H1 (cell line): ENCODE measurements at regions not wholly inside any gene's neighbourhood (a gene's known extent, or its start where the extent isn't known, plus 50 kb on each side); places are given as distances from the start of the nearest gene placed in this dataset.

Experiments used
- BACH1 ChIP-seq: IDR thresholded peaks from 2 replicates; pipeline ENCODE4 v1.6.1; 2012; ENCODE audit warnings: low read length, improper control_type of control experiment
- KDM1A ChIP-seq: fragments of 200-600, 300-600 bp; sonication (generic); IDR thresholded peaks from 2 replicates; pipeline ENCODE4 v1.7.1; 2016; ENCODE audit warnings: mild to moderate bottlenecking, low read length, borderline replicate concordance
- POLR2A ChIP-seq, 2 experiments: IDR thresholded peaks; 1 replicate in 1 of 2; 2 replicates in 1 of 2; pipeline ENCODE4 v1.6.1; 2011; ENCODE audit warnings: low read depth in 2 of 2, low read length in 2 of 2, mild to moderate bottlenecking in 2 of 2; ENCODE audit errors: control extremely low read depth in 1 of 2
- RNF2 ChIP-seq: fragments of 200-900, 300-1000 bp; sonication (generic); IDR thresholded peaks from 2 replicates; pipeline ENCODE4 v1.7.1; 2016; ENCODE audit warnings: borderline replicate concordance, low read depth, mild to moderate bottlenecking, antibody characterized with exemption, low read length; ENCODE audit not compliant: poor library complexity, severe bottlenecking; ENCODE audit errors: missing control alignments

- no peak for TF ChIP-seq KDM1A
- TF ChIP-seq RNF2, result no peak
- no peak for TF ChIP-seq BACH1
- TF ChIP-seq POLR2A (IDR thresholded peaks at IDR 0.05; ENCODE audit: control extremely low read depth in 1 of 2, low read depth in 2 of 2, low read length in 2 of 2), result no peak
Observed at GRCh38 chr14:101000711-101001250, 97.3 kb upstream of the RTL1 start (continued).
